Daoy (cell line): ENCODE measurements at regions not wholly inside any gene's neighbourhood (a gene's known extent, or its start where the extent isn't known, plus 50 kb on each side); places are given as distances from the start of the nearest gene placed in this dataset.
A peak's percentile ranks its signal among the peaks of the same experiment; 100 is the strongest.
"Not testable (repeated sequence)": the region's sequence is repeated elsewhere in the genome, so short reads cannot be mapped to it uniquely, and the experiment has no call there.

ENCODE experiments used
- DNase-seq: peaks from one replicate; pipeline ENCODE4 v3.0.0-alpha.2; 2015; ENCODE audit warnings: low read depth

DNA sequence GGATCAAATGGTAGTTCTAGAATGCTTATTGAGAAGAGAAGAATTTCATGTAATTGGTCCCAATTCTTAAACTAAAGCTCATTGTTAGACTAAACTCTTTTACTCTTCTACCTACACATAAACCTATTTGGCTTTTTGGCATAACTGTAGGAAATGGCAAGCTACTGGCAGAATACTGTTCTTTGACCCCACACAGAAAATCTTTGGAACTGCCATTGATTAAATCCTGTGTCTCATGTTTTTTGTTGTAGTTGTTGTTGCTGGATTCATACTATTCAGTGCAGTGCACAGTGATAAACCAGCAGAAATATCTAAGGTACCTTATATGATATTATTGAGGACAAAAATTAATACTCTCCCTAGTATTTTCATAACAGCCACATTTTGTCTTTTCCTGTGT is 242.1 kb upstream of the SGK1 start:
- DNase-seq = no peak

DNA sequence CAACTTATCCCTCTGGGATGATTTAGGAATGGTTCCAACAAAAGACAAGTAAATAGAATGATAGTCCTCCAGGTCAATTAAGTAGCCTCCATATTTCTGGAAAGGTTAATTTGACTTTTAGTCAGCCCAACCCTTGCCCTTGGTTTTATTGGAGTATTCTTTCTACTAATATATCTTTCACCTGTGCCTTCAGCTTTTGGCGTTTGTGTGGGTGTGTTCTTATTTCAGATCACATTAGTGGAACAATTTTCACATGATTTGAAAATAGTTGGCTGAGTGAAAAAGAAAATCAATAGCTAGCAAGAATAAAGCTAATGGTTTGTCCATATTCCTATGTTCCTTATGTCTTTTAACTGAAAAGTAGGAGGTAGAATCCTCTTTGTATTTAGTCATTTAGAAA is 239.6 kb upstream of the SGK1 start:
- no peak for DNase-seq

DNA sequence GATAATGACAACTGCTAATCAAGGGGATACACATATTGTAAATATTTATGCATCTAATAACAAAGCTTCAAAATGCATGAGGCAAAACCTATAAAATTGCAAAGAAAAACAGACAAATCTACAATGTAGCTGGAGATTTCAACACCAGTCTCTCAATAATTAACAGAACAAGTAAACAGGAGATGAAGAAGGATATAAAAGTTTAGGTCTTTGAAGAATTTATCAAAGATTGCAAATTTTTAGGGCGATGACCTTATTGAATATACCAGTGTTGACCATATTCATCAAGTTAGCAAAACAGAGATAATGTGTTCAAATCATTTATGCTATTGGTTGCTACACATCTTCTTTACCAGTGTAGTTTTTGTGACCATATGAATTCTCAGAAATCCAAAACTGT is 237.8 kb upstream of the SGK1 start:
- no peak for DNase-seq

DNA sequence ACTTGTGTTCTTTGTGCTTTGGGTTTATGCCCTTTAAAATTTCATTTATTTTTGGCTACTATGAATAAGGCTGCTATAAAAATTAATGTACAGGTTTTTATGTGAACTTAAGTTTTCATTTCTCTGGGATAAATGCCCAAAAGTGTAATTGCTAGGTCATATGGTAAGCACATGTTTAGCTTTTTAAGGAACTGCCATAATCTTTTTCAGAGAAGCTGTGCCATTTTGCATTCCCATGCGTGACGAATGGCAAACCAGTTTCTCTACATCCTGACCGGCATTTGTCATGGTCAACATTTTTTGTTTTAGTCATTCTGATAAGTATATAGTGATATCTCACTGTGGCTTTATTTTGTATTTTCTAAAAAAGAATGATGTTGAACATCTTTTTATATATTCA is 236.0 kb upstream of the SGK1 start:
- no peak for DNase-seq

DNA sequence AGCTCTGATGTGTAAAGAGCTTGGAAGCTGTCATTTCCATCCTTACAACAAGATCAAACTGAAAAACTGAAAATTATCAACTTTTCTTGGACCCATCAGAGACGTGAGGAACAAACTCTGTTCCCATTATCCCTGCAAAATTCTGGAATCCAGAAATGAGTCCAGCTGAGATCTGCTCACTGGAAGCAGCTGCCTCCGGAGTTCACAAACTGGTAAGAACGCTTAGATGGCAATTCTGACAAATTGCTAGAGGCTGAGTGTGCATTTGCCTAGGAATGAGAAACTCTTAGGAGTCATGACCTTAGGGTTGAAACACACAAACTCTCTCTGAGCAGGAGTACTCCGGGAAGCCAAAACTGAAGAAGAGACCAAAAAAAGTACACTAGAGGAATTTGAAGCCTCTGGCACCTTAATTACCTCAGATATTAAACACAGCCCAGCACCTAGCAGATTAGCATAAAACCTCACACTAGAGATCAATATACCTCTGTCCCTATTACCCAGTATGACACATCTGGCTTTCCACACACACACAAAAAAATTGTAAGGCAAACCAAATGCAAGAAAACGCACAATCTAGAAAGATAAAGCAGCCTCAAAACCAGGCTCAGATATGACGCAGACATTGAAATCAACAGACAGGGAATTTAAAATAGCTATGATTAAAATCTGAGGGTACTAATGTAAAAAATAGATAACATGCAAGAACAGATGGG is 233.5 kb upstream of the SGK1 start:
- DNase-seq = peak; percentile 19

DNA sequence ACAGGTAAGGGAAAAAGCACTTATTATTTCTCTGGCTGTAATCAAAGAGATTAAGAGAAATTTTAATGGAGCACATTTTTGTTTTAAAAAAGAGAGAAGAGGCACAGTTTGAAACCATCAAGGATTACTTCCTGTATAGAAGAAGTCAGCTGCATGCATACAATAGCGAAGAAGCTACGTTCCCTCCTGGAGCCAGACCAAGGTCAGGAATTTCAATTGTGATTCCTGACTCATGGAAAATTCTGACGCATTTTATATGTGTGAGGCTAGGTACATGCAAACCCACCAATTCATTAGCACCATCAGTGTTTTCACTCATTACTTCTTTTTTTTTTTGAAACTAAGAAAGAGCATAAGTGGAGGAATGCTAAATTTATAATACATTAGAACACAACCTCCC is 232.7 kb upstream of the SGK1 start:
- DNase-seq = peak; percentile 19

DNA sequence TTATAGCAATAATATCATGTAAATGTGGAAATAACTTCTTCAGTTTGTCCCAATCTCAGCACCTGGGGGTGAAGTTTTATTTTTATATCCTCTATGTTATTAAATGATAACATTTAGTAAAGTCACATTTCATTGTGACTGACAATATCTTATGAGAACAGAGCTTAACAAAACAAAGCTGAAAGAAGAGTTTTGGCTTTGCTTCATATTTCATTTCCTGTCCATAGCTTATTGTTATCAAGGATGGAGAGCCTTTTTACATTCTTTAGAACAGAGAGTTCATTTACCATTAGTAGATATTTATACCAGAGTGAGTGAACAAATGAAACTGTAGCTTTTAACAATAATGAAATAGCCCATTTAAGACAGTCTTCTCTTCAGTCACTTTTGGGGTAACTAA is 231.9 kb upstream of the SGK1 start:
- DNase-seq = no peak

DNA sequence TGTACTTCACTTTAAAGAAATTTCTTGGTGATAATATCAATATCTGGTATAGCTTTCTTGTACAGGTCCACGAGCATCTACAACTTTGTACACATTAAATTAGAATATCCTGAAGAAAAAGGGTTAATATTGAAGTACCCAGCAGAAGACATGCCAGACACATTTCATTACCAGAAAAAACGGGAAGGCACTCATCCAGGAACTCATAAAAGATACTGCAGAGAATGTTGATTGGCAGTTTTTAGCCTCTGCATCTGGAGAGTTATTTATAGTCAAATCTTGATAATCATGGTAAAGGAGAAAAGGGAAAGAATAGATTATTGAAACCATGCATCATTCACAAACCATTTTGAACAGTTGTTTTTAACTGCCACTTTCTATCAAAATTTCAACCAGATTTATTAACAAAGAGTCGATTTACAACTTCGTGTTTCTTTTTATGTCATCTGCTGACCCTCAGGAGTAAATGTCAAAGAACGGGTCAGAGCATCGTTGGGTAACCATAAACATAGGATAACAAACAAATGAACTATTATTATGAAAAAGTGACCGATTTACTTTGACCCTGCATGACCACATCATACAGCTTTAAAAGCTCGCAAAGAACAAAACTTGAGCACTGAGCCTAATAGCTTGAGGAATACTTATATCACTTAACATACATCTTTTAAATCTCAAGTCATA is 229.2 kb upstream of the SGK1 start:
- DNase-seq = no peak

DNA sequence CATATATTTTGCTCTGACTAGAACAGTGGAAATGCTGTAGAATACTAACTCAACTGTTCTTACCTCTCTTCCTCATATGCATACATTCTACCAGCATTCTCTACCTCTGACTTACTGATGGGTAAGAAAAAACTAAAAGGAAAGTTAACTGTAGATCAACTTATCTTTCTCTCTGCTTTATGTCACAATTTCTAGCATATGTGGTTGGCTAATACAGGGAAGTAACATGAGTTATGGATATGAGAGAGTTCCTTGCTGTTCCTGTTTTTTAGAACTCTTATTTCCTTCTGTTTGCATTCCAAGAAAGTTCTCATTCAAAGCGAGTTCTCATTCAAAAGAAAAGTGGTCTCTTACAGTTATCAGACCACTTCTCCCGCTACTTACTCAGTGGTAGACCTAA is 226.8 kb upstream of the SGK1 start:
- DNase-seq = no peak

DNA sequence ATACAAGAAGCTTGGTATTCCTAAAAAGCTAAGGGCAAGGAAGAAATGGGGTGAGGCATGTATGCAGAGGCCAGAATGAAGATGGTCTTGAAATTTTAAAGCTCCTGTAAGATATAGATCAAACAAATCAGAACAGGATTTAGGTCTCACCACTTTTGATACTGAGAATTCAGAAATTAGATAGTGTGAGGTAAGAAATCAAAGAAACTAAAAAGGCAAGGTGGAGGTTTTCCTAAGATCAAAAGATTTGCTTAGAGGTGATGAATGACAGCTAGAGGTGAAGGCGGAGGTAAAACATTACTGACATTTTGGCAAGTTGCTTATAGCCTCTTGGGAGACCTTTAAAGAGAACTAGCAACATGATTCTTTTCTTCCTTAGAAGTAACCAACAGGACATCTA is 225.2 kb upstream of the SGK1 start:
- no peak for DNase-seq

DNA sequence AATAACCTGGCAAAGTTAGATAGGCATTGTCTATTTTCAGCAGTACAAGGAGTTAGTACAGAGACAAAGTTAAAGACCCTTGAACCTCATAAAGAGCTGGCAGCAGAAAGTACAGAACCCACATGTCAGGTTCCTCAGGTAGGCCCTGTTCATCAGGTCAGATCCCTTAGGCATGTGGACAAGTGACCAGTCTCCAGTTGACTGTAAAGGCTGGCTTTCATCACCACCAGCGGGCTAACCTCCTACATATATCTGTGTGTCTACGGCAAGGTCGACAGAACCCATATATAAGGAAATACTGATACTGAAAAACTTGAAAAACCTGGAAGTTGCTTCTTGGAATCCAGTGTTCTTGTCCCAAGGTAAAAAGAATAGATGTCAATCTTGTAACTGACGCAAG is 223.1 kb upstream of the SGK1 start:
- no peak for DNase-seq

DNA sequence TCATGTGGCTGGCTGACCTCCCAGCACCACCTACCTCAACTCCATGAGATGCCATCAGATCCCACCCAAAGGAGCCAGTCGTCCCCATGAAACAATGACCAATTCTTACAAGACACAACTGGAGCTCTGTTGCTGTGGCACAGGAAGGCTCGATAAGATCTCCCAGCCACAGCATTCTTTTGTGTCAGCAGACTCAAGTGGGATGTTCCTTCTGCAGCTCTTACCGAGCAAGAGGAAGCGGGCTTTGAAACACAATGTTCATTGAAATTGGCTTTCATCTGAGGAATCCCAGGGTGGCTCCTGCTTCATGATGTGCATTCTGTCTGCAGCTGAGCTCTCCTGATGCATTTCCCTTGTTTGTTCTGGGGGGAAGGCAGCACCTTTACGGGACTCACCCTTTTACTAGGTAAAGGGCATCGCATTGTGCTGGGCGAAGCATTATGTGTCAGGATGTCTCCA is 222.0 kb upstream of the SGK1 start:
- no peak for DNase-seq

DNA sequence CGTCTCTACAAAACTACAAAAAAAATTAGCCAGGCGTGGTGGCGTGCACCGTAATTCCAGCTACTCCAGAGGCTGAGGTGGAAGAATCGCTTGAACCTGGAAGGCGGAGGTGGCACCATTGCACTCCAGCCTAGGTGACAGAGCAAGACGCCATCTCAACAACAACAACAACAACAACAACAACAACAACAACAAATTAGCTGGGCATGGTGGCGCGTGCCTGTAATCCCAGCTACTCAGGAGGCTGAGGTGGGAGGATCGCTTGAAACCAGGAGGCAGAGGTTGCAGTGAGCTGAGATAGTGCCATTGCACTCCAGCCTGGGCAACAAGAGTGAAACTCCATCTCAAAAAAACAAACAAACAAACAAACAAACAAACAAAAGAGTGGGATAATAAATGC is 219.9 kb upstream of the SGK1 start:
- not testable (repeated sequence) for DNase-seq

DNA sequence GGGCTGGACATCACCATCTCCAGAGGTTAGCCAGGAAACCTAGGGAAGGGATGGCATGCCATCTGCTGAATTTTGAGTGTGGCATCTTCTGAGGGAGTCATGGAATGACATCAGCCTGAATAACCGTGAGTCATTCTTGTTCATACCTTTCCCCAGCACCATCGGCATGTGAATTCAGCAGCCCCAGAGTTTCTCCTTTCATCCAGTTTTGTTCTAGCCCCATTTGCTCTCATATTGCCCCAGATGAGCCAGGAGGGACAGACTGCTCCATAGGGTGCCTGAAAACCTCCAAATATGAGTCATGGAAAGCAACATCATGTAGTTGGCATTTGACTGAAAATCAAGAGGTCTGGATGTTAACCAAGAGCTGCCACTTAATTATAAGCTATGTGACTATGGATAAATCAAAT is 219.2 kb upstream of the SGK1 start:
- peak; percentile 95 for DNase-seq

DNA sequence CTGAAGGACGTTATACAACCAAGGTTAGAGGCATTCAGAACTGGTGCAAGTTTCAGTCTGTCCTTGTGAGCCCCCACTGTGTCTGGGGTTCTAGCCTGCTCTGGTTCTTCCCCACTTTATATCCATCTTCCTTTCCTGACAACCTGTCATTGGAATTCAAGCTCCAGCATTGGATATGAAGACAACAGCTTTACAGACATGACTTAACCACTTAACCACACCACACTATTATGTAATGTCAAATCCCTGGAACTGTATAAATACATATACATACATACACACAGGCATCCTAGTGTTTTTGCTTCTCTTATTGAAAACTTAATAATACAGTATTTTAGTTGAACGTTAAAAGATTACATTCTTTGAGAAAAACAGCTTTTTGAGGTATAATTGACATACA is 217.9 kb upstream of the SGK1 start:
- no peak for DNase-seq

DNA sequence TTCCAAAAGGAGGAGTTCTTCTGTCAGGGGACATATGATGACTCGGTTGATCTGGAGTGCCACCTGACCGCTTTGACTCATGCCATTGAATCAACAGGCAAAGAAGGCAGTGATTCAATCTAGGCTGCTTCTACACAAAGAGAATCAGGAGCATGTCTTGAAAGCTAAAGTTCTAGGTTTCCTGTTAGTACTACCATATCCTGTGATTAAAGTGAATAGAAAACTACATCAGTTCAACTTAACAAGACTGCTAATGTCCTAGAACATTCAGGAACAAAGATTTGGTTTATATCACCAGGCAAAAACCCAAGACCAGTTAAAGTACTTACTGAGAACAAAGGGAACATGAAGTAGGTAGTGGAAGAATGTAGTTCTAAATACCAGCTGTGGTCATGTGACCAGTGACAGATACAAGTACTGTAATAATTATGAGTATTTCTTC is 216.8 kb upstream of the SGK1 start:
- DNase-seq = no peak

DNA sequence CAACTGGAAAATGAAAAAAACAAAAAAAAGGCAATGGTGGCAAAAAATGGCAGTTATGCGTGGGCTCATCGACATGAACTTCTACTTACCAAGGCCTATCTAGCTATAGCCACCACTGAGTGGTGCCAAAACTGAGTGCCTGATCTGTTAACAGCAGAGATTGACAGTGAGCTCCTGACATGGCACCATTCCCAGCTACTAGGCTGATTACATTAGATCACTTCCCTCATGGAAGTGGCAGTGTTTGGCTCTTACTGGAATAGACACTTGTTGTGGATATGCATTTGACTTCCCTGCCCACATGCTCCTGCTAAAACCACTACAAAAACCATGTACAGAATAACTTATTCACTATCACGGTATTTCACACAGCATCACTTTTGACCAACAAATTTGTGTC is 216.1 kb upstream of the SGK1 start:
- DNase-seq = no peak

DNA sequence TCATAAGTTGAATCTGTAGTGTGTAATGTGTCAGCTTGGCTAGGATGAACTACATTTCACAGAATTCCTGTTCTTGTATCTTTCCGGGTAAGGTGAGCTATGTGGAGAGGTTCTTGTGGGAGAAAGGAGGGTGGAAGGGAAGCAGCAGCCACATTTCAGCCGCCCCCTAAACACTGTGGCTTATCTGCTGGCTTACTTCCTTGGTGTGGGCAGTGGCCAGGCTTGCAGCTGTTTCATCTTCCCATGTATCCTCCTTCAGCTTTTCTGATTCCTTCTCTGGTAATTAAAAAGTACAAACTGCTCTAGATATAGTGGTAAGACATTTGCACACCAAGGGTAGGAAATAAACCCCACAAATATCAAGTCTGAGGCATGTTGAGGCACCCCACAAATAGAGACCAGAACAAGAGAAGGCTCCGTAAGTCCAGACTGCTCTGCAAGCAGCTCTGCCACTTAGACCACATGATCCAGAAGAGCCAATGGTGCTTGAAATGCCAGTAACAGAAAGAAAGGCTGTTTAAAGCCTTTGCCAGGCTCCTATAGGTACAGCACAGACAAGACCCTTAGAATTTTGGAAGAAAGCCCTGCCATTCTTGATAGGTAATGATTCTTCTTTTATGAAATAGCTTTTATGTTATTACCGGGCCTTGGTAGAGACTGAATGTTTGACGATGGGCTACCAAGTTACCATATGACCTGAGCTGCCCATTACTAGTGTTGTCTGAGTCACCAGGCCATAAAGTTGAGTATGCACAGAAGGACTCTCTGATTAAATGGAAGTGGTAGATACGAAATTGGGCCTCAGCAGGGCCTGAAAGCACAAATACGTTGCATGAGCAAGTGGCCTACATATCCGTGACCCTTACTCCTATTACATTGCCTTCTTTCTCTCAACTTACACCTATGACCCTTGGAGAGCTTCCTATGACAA is 215.0 kb upstream of the SGK1 start:
- DNase-seq = no peak

DNA sequence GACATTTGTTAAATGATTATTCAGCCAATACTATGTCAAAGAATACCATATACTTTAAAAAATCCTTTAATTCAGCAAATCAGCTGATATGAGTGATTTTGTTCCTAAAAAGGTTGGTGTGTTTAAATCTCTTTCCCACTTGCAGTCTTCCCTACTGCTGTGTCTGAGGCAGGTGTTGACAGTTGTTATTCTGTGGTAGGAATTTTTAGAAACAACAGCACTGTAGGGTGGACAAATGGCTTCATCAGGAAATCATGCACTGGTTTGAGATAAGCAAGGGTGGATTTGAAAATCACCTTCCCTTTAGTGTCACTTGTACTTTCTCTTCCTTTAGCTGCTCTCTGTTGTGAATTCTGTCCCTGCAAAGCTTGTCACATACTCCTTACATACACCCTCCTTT is 213.7 kb upstream of the SGK1 start:
- DNase-seq = no peak

DNA sequence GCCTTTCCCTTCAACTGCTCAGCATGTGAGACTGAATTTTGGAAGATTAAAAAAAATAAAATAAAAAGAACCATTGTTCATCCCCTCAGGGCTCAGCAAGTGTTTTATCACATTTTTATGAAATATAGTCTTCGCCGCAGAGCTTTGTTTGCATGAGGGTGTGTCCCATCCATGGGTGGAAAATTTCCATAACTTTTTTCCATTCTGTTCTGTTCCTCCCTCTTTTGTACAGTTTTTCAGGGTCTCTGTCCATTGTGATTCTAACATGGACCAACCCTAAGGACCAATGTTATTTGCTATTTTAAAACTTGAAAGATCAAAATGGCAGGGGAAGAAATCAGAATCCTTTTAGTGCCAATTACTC is 213.3 kb upstream of the SGK1 start:
- no peak for DNase-seq

DNA sequence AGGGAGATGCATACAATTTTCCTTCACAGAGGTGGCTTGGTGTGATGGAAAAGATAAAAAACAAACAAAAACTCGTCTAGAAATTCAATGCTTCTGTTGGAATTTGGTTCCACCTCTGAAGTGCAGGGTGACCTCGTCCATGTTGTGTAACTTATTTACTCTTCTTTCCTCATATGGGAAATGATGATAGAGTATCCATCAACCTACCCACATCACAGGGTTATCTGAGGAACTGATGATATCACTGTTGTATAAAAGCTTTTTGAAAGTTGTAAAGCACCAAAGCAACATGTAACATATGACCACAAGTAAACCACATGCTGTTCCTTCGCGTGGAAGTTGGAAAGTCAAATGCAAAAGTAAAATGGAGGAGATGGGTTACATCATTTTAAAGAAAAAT is 212.0 kb upstream of the SGK1 start:
- peak; percentile 12 for DNase-seq

DNA sequence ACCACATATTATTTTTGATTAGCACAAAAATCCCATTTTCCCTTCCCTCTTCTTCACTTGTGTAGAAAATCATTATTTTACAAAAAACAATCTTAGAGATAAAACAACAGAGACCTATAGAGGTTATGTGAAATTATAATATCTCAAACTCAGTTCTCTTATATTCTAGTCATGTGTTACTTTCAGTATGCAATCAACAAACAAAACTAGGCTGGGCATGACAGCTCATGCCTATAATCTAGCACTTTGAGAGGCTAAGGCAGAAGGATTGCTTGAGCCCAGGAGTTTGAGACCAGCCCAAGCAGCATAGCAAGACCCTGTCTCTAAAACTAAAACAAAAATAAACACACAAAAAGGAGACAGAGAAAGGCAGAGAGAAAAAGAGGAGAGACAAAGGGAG is 211.4 kb upstream of the SGK1 start:
- DNase-seq = no peak
